ENCODE measurements at regions not wholly inside any gene's neighbourhood (a gene's known extent, or its start where the extent isn't known, plus 50 kb on each side); places are given as distances from the start of the nearest gene placed in this dataset.
A peak's percentile ranks its signal among the peaks of the same experiment; 100 is the strongest.

- CTCF ChIA-PET: no interaction called here
- Histone ChIP-seq H3K36me3 (ENCODE audit: insufficient read depth, low read length) (no peaks in the 10 kb centered on the region), H3K27ac (ENCODE audit: low read depth, low read length) (no peak overlapping the region), H3K27me3 (ENCODE audit: insufficient read depth, low read length, poor library complexity, severe bottlenecking) (no peaks in the 10 kb centered on the region), H3K9me3 (ENCODE audit: low read length) (no peaks in the 10 kb centered on the region), H3K4me3 (ENCODE audit: low read length) (no peak overlapping the region), H3K4me1 (ENCODE audit: insufficient read depth, low read length) (no peaks in the 10 kb centered on the region)
- H3K36me3 Mint-ChIP-seq: no peaks in the 10 kb centered on the region
- H3K9me3 Mint-ChIP-seq: peaks cover 0 to 2% (median 0%) of the 10 kb centered on the region in 5 donors
- no peak overlapping the region for H3K4me3 Mint-ChIP-seq
- peak overlapping the region in 1 of 8 donors; percentile 55 for H3K27ac Mint-ChIP-seq
- H3K4me1 Mint-ChIP-seq: no peaks in the 10 kb centered on the region
- H3K27me3 Mint-ChIP-seq: peaks cover 4 to 12% of the 10 kb centered on the region in 2 donors
- POLR2A ChIA-PET: no interaction called here
- no peak for DNase-seq
These were observed 88.9 kb upstream of the SHH start for GRCh38 chr7:155901176-155901575.

- Mint-ChIP-seq H3K27me3 (peaks cover 8 to 12% of the 10 kb centered on the region in 2 donors), H3K9me3 (peaks cover 0 to 2% (median 0%) of the 10 kb centered on the region in 5 donors), H3K4me1 (no peaks in the 10 kb centered on the region), H3K36me3 (no peaks in the 10 kb centered on the region), H3K4me3 (no peak overlapping the region), H3K27ac (no peak overlapping the region)
- Histone ChIP-seq H3K9me3 (ENCODE audit: low read length) (no peaks in the 10 kb centered on the region), H3K27ac (ENCODE audit: low read depth, low read length) (no peak overlapping the region), H3K27me3 (ENCODE audit: insufficient read depth, low read length, poor library complexity, severe bottlenecking) (no peaks in the 10 kb centered on the region), H3K4me1 (ENCODE audit: insufficient read depth, low read length) (no peaks in the 10 kb centered on the region), H3K4me3 (ENCODE audit: low read length) (no peak overlapping the region), H3K36me3 (ENCODE audit: insufficient read depth, low read length) (no peaks in the 10 kb centered on the region)
- CTCF ChIA-PET: no interaction called here
- POLR2A ChIA-PET: no interaction called here
- DNase-seq: no peak
These were observed 87.3 kb upstream of the SHH start for GRCh38 chr7:155899596-155899995.

GRCh38 chr7:155897758-155898386, 85.6 kb upstream of the SHH start:
- H3K27me3 Mint-ChIP-seq: peaks cover 7 to 12% of the 10 kb centered on the region in 2 donors

GRCh38 chr7:155896531-155897263, 84.4 kb upstream of the SHH start:
- H3K36me3 Mint-ChIP-seq: no peaks in the 10 kb centered on the region
- POLR2A ChIA-PET: no interaction called here
- Histone ChIP-seq H3K4me3 (ENCODE audit: low read length) (no peak overlapping the region), H3K27ac (ENCODE audit: low read depth, low read length) (no peak overlapping the region), H3K4me1 (ENCODE audit: insufficient read depth, low read length) (no peaks in the 10 kb centered on the region), H3K36me3 (ENCODE audit: insufficient read depth, low read length) (no peaks in the 10 kb centered on the region), H3K27me3 (ENCODE audit: insufficient read depth, low read length, poor library complexity, severe bottlenecking) (no peaks in the 10 kb centered on the region), H3K9me3 (ENCODE audit: low read length) (no peaks in the 10 kb centered on the region)
- DNase-seq: no peak
- CTCF ChIA-PET: no interaction called here
- H3K27ac Mint-ChIP-seq: peak overlapping the region in 1 of 8 donors; percentile 38
- H3K9me3 Mint-ChIP-seq: peaks cover 0 to 8% (median 2%) of the 10 kb centered on the region in 5 donors
- H3K27me3 Mint-ChIP-seq: peaks cover 5 to 12% of the 10 kb centered on the region in 2 donors
- H3K4me1 Mint-ChIP-seq: no peaks in the 10 kb centered on the region
- H3K4me3 Mint-ChIP-seq: no peak overlapping the region

More at GRCh38 chr7:155897758-155898386, 85.6 kb upstream of the SHH start:
- H3K9me3 ChIP-seq (ENCODE audit: low read length): no peaks in the 10 kb centered on the region
- DNase-seq: no peak
- no peak overlapping the region for H3K27ac ChIP-seq (ENCODE audit: low read depth, low read length)
- ChIA-PET POLR2A (no interaction called here), CTCF (no interaction called here)
- H3K27me3 ChIP-seq (ENCODE audit: insufficient read depth, low read length, poor library complexity, severe bottlenecking): no peaks in the 10 kb centered on the region
- no peaks in the 10 kb centered on the region for H3K4me1 ChIP-seq (ENCODE audit: insufficient read depth, low read length)
- H3K36me3 ChIP-seq (ENCODE audit: insufficient read depth, low read length): no peaks in the 10 kb centered on the region
- H3K36me3 Mint-ChIP-seq: no peaks in the 10 kb centered on the region
- peaks cover 0 to 5% (median 2%) of the 10 kb centered on the region in 5 donors for H3K9me3 Mint-ChIP-seq
- H3K27ac Mint-ChIP-seq: no peak overlapping the region
- no peak overlapping the region for H3K4me3 Mint-ChIP-seq
- H3K4me3 ChIP-seq (ENCODE audit: low read length): no peak overlapping the region
- H3K4me1 Mint-ChIP-seq: no peaks in the 10 kb centered on the region

GRCh38 chr7:155893664-155894063, 81.4 kb upstream of the SHH start:
- peaks cover 0 to 6% (median 3%) of the 10 kb centered on the region in 5 donors for H3K9me3 Mint-ChIP-seq
- Histone ChIP-seq H3K27me3 (ENCODE audit: insufficient read depth, low read length, poor library complexity, severe bottlenecking) (no peaks in the 10 kb centered on the region), H3K36me3 (ENCODE audit: insufficient read depth, low read length) (no peaks in the 10 kb centered on the region), H3K4me3 (ENCODE audit: low read length) (no peak overlapping the region), H3K9me3 (ENCODE audit: low read length) (no peaks in the 10 kb centered on the region), H3K4me1 (ENCODE audit: insufficient read depth, low read length) (no peaks in the 10 kb centered on the region), H3K27ac (ENCODE audit: low read depth, low read length) (no peak overlapping the region)
- no peaks in the 10 kb centered on the region for H3K4me1 Mint-ChIP-seq
- POLR2A ChIA-PET: no interaction called here
- no peak overlapping the region for H3K4me3 Mint-ChIP-seq
- no peak overlapping the region for H3K27ac Mint-ChIP-seq
- H3K27me3 Mint-ChIP-seq: peaks cover 7 to 14% of the 10 kb centered on the region in 2 donors
- DNase-seq: no peak
- no peaks in the 10 kb centered on the region for H3K36me3 Mint-ChIP-seq
- CTCF ChIA-PET: no interaction called here

GRCh38 chr7:155893176-155893575, 80.9 kb upstream of the SHH start:
- no peak overlapping the region for H3K4me3 ChIP-seq (ENCODE audit: low read length)
- H3K9me3 ChIP-seq (ENCODE audit: low read length): no peaks in the 10 kb centered on the region
- ChIA-PET CTCF (no interaction called here), POLR2A (no interaction called here)
- no peak overlapping the region for H3K27ac ChIP-seq (ENCODE audit: low read depth, low read length)
- Mint-ChIP-seq H3K9me3 (peaks cover 0 to 6% (median 3%) of the 10 kb centered on the region in 5 donors), H3K36me3 (no peaks in the 10 kb centered on the region), H3K27ac (no peak overlapping the region), H3K27me3 (peaks cover 7 to 19% of the 10 kb centered on the region in 2 donors), H3K4me3 (no peak overlapping the region), H3K4me1 (no peaks in the 10 kb centered on the region)
- H3K27me3 ChIP-seq (ENCODE audit: insufficient read depth, low read length, poor library complexity, severe bottlenecking): no peaks in the 10 kb centered on the region
- H3K36me3 ChIP-seq (ENCODE audit: insufficient read depth, low read length): no peaks in the 10 kb centered on the region
- no peak for DNase-seq
- H3K4me1 ChIP-seq (ENCODE audit: insufficient read depth, low read length): no peaks in the 10 kb centered on the region

GRCh38 chr7:155889636-155890511, 77.6 kb upstream of the SHH start:
- Histone ChIP-seq H3K4me3 (ENCODE audit: low read length) (no peak overlapping the region), H3K27ac (ENCODE audit: low read depth, low read length) (no peak overlapping the region), H3K4me1 (ENCODE audit: insufficient read depth, low read length) (no peaks in the 10 kb centered on the region), H3K27me3 (ENCODE audit: insufficient read depth, low read length, poor library complexity, severe bottlenecking) (no peaks in the 10 kb centered on the region), H3K36me3 (ENCODE audit: insufficient read depth, low read length) (no peaks in the 10 kb centered on the region), H3K9me3 (ENCODE audit: low read length) (no peaks in the 10 kb centered on the region)
- Mint-ChIP-seq H3K27me3 (peaks cover 6 to 13% of the 10 kb centered on the region in 2 donors), H3K4me1 (no peaks in the 10 kb centered on the region), H3K27ac (no peak overlapping the region), H3K9me3 (peaks cover 0 to 6% (median 3%) of the 10 kb centered on the region in 5 donors), H3K4me3 (no peak overlapping the region), H3K36me3 (no peaks in the 10 kb centered on the region)
- POLR2A ChIA-PET: no interaction called here
- CTCF ChIA-PET: no interaction called here
- no peak for DNase-seq

GRCh38 chr7:155887174-155887525, 74.9 kb upstream of the SHH start:
- Mint-ChIP-seq H3K27ac (no peak overlapping the region), H3K4me1 (no peaks in the 10 kb centered on the region), H3K36me3 (no peaks in the 10 kb centered on the region), H3K27me3 (peaks cover 7 to 13% of the 10 kb centered on the region in 2 donors), H3K9me3 (peaks cover 0 to 3% (median 0%) of the 10 kb centered on the region in 5 donors), H3K4me3 (no peak overlapping the region)
- Histone ChIP-seq H3K27me3 (ENCODE audit: insufficient read depth, low read length, poor library complexity, severe bottlenecking) (no peaks in the 10 kb centered on the region), H3K4me3 (ENCODE audit: low read length) (no peak overlapping the region), H3K27ac (ENCODE audit: low read depth, low read length) (no peak overlapping the region), H3K9me3 (ENCODE audit: low read length) (no peaks in the 10 kb centered on the region), H3K4me1 (ENCODE audit: insufficient read depth, low read length) (no peaks in the 10 kb centered on the region), H3K36me3 (ENCODE audit: insufficient read depth, low read length) (no peaks in the 10 kb centered on the region)
- DNase-seq: no peak
- ChIA-PET CTCF (no interaction called here), POLR2A (no interaction called here)

All from CD8-positive, alpha-beta memory T cell (primary cell).